Upper lobe of left lung (tissue), 4 donors: ENCODE measurements at regions not wholly inside any gene's neighbourhood (a gene's known extent, or its start where the extent isn't known, plus 50 kb on each side); places are given as distances from the start of the nearest gene placed in this dataset.

Source experiments
- EP300 ChIP-seq, 4 donors: sonication (generic); formaldehyde crosslinking; IDR thresholded peaks; one replicate each; pipeline ENCODE4 v1.5.1; 2017; ENCODE audit warnings: antibody characterized with exemption in 4 of 4, control low read depth in 2 of 4
- POLR2A ChIP-seq, 4 donors: fragments of 450-650 bp; IDR thresholded peaks; one replicate each; pipeline ENCODE4 v1.5.1; 2016 to 2017; ENCODE audit warnings: antibody characterized with exemption in 4 of 4, mild to moderate bottlenecking in 2 of 4
- POLR2AphosphoS5 ChIP-seq, 2 donors: sonication (generic); formaldehyde crosslinking; IDR thresholded peaks; one replicate each; pipeline ENCODE4 v1.5.1; 2017; ENCODE audit warnings: antibody characterized with exemption in 2 of 2
- TF ChIP-seq, protein P1 (sequence below), 6 experiments: fragments of 450-650 bp in 4 of 6; fragments of 200-600 bp in 2 of 6; sonication (generic) in 2 of 6; IDR thresholded peaks; one replicate each; pipeline ENCODE4 v1.5.1; 2016 to 2019; ENCODE audit warnings: antibody characterized with exemption in 6 of 6

DNA sequence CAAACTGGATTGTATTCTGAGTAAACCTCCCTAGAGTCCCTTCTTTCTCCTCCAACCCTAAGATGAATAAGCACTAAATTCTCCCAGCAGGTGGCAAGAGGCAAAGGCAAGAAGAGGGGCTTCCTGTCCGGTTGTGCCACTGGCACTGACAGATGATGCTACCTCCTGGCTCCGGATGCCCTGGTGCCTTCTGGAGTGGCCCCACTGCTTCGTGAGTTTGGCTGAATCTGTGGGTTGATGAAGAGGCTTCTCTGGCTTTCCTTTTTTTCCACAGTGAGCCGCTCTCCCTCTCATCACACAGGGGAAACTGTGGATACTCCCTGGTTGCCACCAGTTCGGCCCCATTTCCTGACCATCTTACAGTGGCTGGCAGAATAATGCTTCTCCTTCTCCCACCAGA lies 404.7 kb downstream of the GALR1 start:
- TF ChIP-seq, protein P1, sequence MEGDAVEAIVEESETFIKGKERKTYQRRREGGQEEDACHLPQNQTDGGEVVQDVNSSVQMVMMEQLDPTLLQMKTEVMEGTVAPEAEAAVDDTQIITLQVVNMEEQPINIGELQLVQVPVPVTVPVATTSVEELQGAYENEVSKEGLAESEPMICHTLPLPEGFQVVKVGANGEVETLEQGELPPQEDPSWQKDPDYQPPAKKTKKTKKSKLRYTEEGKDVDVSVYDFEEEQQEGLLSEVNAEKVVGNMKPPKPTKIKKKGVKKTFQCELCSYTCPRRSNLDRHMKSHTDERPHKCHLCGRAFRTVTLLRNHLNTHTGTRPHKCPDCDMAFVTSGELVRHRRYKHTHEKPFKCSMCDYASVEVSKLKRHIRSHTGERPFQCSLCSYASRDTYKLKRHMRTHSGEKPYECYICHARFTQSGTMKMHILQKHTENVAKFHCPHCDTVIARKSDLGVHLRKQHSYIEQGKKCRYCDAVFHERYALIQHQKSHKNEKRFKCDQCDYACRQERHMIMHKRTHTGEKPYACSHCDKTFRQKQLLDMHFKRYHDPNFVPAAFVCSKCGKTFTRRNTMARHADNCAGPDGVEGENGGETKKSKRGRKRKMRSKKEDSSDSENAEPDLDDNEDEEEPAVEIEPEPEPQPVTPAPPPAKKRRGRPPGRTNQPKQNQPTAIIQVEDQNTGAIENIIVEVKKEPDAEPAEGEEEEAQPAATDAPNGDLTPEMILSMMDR (IDR thresholded peaks at IDR 0.05), result no peak
- TF ChIP-seq POLR2AphosphoS5 (IDR thresholded peaks at IDR 0.05) (no peak), POLR2A (IDR thresholded peaks at IDR 0.05) (no peak), EP300 (IDR thresholded peaks at IDR 0.05) (no peak)
